HG03039 (cell line): ENCODE measurements at regions not wholly inside any gene's neighbourhood (a gene's known extent, or its start where the extent isn't known, plus 50 kb on each side); places are given as distances from the start of the nearest gene placed in this dataset.

Experiments used
- ATAC-seq: cut with Tn5 transposase; IDR thresholded peaks from one replicate; pipeline ENCODE4 v1.9.1; 2021; ENCODE audit warnings: mild to moderate bottlenecking, moderate library complexity; ENCODE audit not compliant: unreplicated experiment

GRCh38 chr9:129506892-129507291 lies 114.0 kb downstream of the C9orf50 start:
- no peak for ATAC-seq

GRCh38 chr9:129506041-129506440 lies 114.9 kb downstream of the C9orf50 start:
- ATAC-seq: no peak

- no peak for ATAC-seq
Measured at GRCh38 chr9:129505270-129505902, 115.5 kb downstream of the C9orf50 start.

- no peak for ATAC-seq
Measured at GRCh38 chr9:129504404-129504803, 116.5 kb downstream of the C9orf50 start.

- no peak for ATAC-seq
Measured at GRCh38 chr9:129501771-129502319, 119.1 kb downstream of the C9orf50 start.

- no peak for ATAC-seq
Measured at GRCh38 chr9:129500863-129501770, 119.8 kb downstream of the C9orf50 start.

GRCh38 chr9:129500161-129500862 lies 120.6 kb downstream of the C9orf50 start:
- ATAC-seq: no peak

GRCh38 chr9:129498451-129499384 lies 122.2 kb downstream of the C9orf50 start:
- no peak for ATAC-seq

GRCh38 chr9:129497813-129498450 lies 123.0 kb downstream of the C9orf50 start:
- ATAC-seq: no peak

GRCh38 chr9:129497005-129497812 lies 123.7 kb downstream of the C9orf50 start:
- no peak for ATAC-seq

- no peak for ATAC-seq
Measured at GRCh38 chr9:129496473-129497004, 124.4 kb downstream of the C9orf50 start.

GRCh38 chr9:129495620-129496472 lies 125.1 kb downstream of the C9orf50 start:
- no peak for ATAC-seq

- no peak for ATAC-seq
Measured at GRCh38 chr9:129494113-129494789, 126.7 kb downstream of the C9orf50 start.

- ATAC-seq: no peak
Measured at GRCh38 chr9:129493706-129494047, 127.2 kb downstream of the C9orf50 start.

- no peak for ATAC-seq
Measured at GRCh38 chr9:129493002-129493705, 127.7 kb downstream of the C9orf50 start.

GRCh38 chr9:129491487-129491855 lies 129.4 kb downstream of the C9orf50 start:
- no peak for ATAC-seq
